Sigmoid colon (tissue), 4 donors: ENCODE measurements at regions not wholly inside any gene's neighbourhood (a gene's known extent, or its start where the extent isn't known, plus 50 kb on each side); places are given as distances from the start of the nearest gene placed in this dataset.

Experiments used
- POLR2A ChIP-seq, 2 donors: fragments of 450-650 bp; IDR thresholded peaks; one replicate each; pipeline ENCODE4 v1.6.1; 2016; ENCODE audit warnings: antibody characterized with exemption in 2 of 2, mild to moderate bottlenecking in 2 of 2, moderate library complexity in 2 of 2
- POLR2AphosphoS5 ChIP-seq, 4 donors: sonication (generic); formaldehyde crosslinking; IDR thresholded peaks; one replicate each; pipeline ENCODE4 v1.6.1; 2017; ENCODE audit warnings: antibody characterized with exemption in 4 of 4

DNA sequence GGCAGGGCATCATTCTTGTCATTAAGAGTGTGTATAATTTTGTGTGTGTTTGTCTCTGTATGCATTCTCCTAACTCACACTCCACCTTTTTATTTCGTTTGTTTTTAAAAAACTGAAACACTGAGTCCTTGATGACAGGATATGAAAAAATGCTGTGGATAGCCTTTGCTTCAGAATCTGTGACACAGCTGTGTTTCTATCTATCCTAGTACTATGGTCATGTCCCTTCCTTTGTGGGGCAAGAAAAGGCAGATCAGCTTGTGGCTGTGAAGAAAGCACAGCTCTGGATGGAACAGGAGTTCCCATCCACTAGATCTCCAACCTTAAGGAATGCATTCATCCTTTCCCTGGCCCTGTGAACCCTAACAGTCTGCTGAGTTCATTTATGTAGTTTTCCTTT lies 60.3 kb downstream of the OTOL1 start:
- TF ChIP-seq POLR2AphosphoS5 (IDR thresholded peaks at IDR 0.05), result no peak
- TF ChIP-seq POLR2A (IDR thresholded peaks at IDR 0.05), result no peak
